ENCODE measurements at regions not wholly inside any gene's neighbourhood (a gene's known extent, or its start where the extent isn't known, plus 50 kb on each side); places are given as distances from the start of the nearest gene placed in this dataset.

- DNase-seq (ENCODE audit: low spot score) = no peak
Observed at GRCh38 chr2:5067816-5068215, 624.4 kb upstream of the SOX11 start.

DNA sequence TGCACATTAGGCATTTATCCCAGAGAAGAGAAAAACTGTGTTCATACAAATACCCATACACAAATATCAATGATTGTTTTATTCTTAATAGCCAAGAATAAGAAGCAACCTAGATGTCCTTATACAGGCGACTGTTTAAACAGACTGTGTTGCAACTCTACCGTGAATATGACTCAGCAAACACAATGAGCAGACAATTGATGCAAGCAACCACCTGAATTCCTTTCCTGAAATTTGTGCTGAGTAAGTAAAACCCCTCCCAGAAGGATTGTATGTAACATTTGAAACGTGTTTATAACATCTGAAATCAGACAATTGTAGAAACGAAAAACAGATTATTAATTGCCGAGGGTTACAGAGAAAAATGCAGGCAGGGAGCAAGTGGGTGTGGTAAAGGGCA lies 621.9 kb upstream of the SOX11 start:
- DNase-seq (ENCODE audit: low spot score) = no peak

DNA sequence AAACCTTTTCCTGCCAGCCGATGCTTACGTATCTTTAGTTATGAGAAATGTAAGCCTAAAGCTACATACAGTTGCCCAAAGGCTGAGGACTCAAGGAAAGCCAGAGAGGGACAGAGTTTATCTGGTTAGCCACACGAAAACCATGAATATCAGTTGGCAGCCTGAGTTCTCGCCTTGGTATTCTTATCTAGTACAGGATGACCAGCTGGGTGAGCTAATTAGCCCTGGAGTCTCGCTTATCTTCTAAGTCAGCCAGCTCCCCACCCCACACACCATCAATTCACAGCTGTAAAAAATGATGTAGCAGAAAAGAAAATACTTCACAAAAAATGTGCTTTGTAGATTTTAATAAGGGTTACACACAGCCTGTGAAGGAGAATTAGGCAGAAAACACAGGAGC lies 617.5 kb upstream of the SOX11 start:
- no peak for DNase-seq (ENCODE audit: low spot score)

DNA sequence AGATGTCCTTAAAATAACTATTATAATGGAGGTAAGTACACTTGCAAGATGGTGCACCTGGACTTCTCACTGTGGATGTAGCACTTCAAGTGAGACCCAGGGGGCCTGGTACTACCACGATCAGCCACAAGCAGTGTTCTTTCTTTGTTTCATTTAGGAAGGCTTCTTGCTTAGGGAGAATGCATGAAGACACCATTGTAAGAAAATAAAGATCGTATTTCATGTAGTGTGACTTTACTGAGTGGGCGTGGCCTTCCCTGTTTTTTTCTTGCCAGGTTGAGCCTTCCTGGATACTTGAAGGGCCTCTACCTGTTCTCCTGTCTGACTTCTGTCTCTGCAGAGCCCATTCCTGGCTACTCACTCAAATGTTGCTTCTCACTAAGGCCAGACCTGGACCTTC lies 615.6 kb upstream of the SOX11 start:
- DNase-seq (ENCODE audit: low spot score) = no peak

DNA sequence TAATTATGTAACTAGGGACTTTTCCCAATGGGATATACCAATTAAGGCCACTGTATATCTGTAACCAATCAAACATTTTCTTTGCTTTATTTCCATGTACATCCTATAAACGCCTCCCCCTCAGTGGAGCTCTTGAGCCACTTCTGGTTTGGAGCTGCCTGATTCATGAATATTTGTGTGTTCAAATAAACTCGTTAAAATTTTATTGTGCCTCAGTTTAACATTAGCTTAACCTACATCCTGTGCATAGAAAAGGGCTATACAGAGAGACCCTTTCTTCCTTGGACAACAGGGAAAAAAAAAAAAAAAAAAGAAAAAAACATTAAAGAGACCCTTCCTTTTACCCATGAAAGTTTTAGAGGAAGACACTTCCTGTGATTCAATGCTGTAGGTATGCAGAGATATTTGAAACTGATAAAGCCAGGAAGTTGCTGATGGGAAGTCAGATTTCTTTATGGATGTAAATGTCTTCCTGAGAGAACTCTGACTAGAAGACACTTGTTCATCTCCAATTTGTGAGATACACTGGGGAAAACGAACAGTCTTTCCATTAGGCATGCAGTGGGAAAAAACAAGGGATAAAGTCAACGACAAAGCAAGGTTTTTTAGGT lies 614.6 kb upstream of the SOX11 start:
- no peak for DNase-seq (ENCODE audit: low spot score)

GRCh38 chr2:5083402-5083801 lies 608.8 kb upstream of the SOX11 start:
- DNase-seq (ENCODE audit: low spot score) = no peak

DNA sequence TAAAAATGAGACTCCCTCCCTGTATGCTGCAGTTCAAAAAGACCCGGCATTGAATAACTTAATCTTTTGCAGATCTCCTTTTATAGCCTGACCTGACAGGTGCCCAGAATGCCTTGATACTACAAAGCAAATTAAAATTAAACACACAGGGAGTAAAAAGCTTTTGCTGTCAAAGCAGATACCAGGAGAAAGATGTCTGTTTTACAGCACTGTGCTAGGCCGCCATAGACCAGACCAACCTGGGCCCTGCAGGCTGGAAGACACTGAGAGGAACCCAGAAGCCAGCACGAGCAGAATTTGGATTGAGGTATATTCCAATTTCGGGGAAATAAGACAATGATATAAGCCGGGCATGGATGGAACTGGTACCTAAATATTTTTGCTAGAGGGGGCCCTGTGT lies 602.8 kb upstream of the SOX11 start:
- DNase-seq (ENCODE audit: low spot score) = no peak

GRCh38 chr2:5093056-5093455 lies 599.1 kb upstream of the SOX11 start:
- DNase-seq (ENCODE audit: low spot score) = no peak

DNA sequence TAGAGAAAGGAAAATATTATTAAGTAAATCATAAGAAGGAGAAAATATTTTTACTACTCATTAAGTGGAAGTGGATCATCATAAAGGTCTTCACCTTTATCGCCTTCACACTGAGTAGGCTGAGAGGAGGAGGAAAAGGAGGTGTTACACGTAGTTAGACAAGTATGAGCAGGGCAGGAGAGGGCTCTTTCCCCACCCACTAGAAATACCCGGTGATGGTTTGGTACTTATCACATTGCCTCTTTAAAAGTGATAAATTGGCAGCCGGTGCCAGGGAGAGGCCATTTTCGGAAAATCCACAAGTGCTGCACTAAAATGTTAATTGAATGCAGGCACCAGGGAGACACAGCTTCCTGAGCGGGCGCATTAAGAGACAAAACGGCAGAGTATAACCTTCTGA lies 598.7 kb upstream of the SOX11 start:
- DNase-seq (ENCODE audit: low spot score) = no peak

- no peak for DNase-seq (ENCODE audit: low spot score)
Observed at GRCh38 chr2:5094192-5094591, 598.0 kb upstream of the SOX11 start.

GRCh38 chr2:5098286-5098685 lies 593.9 kb upstream of the SOX11 start:
- no peak for DNase-seq (ENCODE audit: low spot score)

- DNase-seq (ENCODE audit: low spot score) = no peak
Observed at GRCh38 chr2:5102823-5103222, 589.4 kb upstream of the SOX11 start.

DNA sequence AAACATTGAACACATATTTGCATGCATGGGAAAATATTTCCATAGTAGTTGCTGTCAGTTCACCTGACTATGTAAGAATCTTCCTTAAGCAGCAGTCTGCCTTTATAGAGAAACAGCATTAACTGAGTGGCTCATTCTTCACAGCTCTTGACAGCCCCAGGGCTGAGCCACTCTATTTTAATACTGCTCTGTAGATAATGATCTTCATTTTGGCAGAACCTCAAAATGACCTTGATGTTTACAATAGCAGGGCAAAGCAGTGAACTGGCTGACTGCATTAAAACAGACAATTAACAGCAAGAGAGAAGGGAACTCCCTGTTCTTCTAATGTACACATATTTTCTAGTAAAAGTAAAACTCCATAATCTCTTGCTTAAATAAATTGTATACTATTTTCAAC lies 580.6 kb upstream of the SOX11 start:
- DNase-seq (ENCODE audit: low spot score) = no peak

DNA sequence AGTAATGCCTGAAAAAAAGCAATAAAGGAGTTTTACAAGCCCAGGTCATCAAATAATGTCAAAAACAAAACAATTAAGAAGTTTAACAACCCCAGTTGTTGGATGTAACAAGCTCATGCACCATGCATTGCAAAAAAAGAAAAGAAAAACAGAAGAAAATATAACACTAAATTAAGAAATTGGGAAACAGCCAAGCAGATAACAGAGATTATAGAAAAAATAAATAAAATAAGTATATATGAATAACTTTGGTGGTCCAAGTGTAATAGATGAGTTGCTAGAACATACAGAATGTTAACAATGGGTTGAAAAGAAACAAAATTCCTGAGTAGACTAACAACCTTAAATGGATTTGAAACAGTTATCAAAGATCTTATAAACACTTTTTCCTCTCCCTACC lies 573.1 kb upstream of the SOX11 start:
- no peak for DNase-seq (ENCODE audit: low spot score)

GRCh38 chr2:5121121-5121520 lies 571.1 kb upstream of the SOX11 start:
- DNase-seq (ENCODE audit: low spot score) = no peak

DNA sequence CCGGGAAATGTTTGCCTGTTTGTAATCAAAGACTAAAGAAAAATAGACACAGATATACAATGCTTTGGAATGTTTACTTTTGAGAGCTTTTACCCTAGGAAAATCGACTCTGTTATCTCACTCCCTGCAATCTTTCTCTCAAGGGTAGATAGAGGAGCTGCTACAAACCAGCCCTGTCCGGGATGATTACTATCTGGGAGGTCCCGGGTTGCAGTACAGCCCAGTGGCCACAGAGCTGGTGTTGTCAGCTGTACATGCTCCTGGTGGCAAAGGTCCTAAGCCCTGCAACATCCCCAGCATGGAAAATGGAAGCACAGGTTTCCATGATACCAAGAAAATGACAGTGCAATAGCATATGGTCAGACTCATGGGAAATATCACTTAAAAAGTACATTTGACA lies 570.5 kb upstream of the SOX11 start:
- no peak for DNase-seq (ENCODE audit: low spot score)

DNA sequence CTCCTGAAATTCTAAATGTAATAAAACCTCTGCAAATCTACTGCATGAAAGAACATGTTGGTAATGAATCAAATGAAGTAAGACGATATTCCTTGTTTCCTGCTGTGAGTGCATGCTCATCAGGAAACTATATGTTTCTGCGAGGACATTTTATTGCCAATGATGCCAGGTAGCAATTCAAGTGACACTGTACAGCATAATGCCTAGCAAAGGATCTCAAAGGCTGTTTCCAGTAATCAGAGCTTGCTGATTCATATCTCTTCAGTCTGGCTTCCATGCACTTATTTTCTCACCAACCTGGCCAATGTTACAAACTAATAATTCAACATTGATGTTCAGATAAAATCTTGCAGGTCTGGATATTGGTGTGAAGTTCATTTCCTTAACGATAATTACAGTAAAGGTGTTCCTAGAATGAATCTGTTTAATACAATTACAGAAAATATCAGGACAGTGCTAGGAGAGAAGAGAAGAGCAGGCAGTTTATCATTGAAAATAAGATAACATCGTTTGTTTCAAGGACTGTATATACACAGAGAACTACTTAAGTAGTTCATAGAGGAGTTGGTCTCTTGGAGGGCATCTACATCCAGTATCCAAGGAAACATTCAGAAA lies 568.5 kb upstream of the SOX11 start:
- DNase-seq (ENCODE audit: low spot score) = no peak

GRCh38 chr2:5125017-5125730 lies 567.0 kb upstream of the SOX11 start:
- no peak for DNase-seq (ENCODE audit: low spot score)

DNA sequence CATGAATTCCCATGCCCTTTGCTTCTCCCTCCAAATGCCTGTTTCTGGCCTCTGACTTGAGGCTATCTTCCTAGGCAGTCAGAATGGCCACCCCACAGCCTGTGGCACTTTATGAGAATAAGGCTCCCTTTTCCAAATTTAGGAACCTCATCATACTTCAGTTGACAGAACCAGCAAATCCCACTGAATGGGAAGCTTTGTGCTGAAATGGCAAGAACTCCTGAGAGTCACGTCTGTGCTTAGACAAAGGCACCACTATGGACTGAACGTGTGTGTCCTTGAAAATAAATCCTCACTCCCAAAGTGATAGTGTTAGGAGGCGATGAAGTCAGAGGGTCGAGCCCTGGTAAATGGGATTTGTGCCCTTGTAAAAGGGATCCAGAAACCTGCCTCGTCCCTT lies 559.9 kb upstream of the SOX11 start:
- DNase-seq (ENCODE audit: low spot score) = no peak

GRCh38 chr2:5140347-5140746 lies 551.8 kb upstream of the SOX11 start:
- DNase-seq (ENCODE audit: low spot score) = no peak

DNA sequence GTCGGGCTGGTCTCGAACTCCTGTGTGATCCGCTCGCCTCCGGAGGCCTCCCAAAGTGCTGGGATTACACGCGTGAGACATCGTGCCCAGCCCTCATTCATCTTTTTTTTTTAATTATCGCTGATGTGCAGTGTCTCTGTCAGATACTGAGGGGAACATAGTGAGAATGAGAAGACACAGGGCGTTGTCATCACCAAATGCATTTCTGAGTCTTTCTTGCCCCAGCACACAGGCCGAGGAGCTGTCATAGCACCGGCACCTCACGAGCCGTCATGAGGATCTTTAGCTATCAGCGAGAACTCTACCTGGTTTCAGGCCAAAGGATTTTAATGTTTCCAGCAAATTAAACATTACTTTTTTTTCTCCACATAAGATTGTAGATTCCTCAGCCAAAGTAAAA lies 548.0 kb upstream of the SOX11 start:
- no peak for DNase-seq (ENCODE audit: low spot score)

- DNase-seq (ENCODE audit: low spot score) = no peak
Observed at GRCh38 chr2:5145053-5145452, 547.1 kb upstream of the SOX11 start.

DNA sequence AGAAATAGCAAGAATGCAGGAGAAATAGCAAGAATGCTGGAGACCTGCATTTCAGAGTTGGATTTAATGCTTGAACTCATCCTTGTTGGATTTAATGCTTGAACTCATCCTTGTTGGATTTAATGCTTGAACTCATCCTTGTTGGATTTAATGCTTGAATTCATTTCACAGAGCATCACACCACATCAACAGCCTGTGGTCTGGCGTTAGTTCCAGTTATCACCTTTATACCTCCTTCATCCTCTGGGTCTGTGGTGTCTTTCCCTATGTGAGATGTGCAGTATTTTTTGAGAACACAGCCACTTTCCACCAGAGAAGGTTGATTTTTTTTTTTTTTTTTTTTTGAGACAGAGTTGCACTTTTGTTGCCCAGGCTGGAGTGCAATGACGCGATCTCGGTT lies 546.4 kb upstream of the SOX11 start:
- DNase-seq (ENCODE audit: low spot score) = no peak

All from putamen (tissue), 1 donor.